Hepatocyte (in vitro differentiated cells): ENCODE measurements at regions not wholly inside any gene's neighbourhood (a gene's known extent, or its start where the extent isn't known, plus 50 kb on each side); places are given as distances from the start of the nearest gene placed in this dataset.

Experiments used
- DNase-seq: peaks from one replicate; pipeline ENCODE4 v3.0.0-alpha.2; 2016; ENCODE audit warnings: low spot score
- H2AFZ ChIP-seq: fragments of 200-600 bp; sonication (generic); 2 replicates; pipeline ENCODE4 v1.6.0; 2016; ENCODE audit warnings: antibody characterized with exemption, mild to moderate bottlenecking
- H3K27ac ChIP-seq: fragments of 200-600 bp; sonication (generic); 2 replicates; pipeline ENCODE4 v1.5.1; 2016; ENCODE audit warnings: mild to moderate bottlenecking
- H3K27me3 ChIP-seq: fragments of 200-600 bp; sonication (generic); 2 replicates; pipeline ENCODE4 v1.6.1; 2016
- H3K36me3 ChIP-seq: fragments of 200-600 bp; sonication (generic); replicated peaks from 2 replicates; pipeline ENCODE4 v1.5.1; 2016; ENCODE audit warnings: low read depth; ENCODE audit not compliant: insufficient read depth
- H3K4me1 ChIP-seq: fragments of 200-600 bp; sonication (generic); 2 replicates; pipeline ENCODE4 v1.5.1; 2016; ENCODE audit warnings: mild to moderate bottlenecking, moderate library complexity; ENCODE audit not compliant: insufficient read depth
- H3K4me2 ChIP-seq: fragments of 200-600 bp; sonication (generic); 2 replicates; pipeline ENCODE4 v1.6.0; 2016
- H3K4me3 ChIP-seq: fragments of 200-600 bp; sonication (generic); 2 replicates; pipeline ENCODE4 v1.5.1; 2016; ENCODE audit warnings: mild to moderate bottlenecking
- H3K79me2 ChIP-seq: fragments of 200-600 bp; sonication (generic); 2 replicates; pipeline ENCODE4 v1.6.0; 2017; ENCODE audit warnings: mild to moderate bottlenecking
- H3K9me2 ChIP-seq: fragments of 200-600 bp; sonication (generic); replicated peaks from 2 replicates; pipeline ENCODE4 v1.6.0; 2017; ENCODE audit warnings: mild to moderate bottlenecking; ENCODE audit not compliant: insufficient read depth
- H3K9me3 ChIP-seq: fragments of 200-600 bp; sonication (generic); 2 replicates; pipeline ENCODE4 v1.5.1; 2016; ENCODE audit warnings: low read depth, mild to moderate bottlenecking
- H4K20me1 ChIP-seq: fragments of 200-600 bp; sonication (generic); 2 replicates; pipeline ENCODE4 v1.6.0; 2016; ENCODE audit warnings: mild to moderate bottlenecking; ENCODE audit not compliant: insufficient read depth, poor library complexity, severe bottlenecking
- CTCF ChIP-seq: fragments of 200-600 bp; sonication (generic); IDR thresholded peaks from 2 replicates; pipeline ENCODE4 v1.5.1; 2016; ENCODE audit warnings: antibody characterized with exemption, mild to moderate bottlenecking; ENCODE audit not compliant: poor library complexity
- EZH2 ChIP-seq: fragments of 200-600 bp; sonication (generic); IDR thresholded peaks from 2 replicates; pipeline ENCODE4 v1.6.1; 2016; ENCODE audit warnings: antibody characterized with exemption, mild to moderate bottlenecking, borderline replicate concordance
- EZH2phosphoT487 ChIP-seq: fragments of 200-600 bp; sonication (generic); IDR thresholded peaks from one replicate; pipeline ENCODE4 v1.6.1; 2018; ENCODE audit warnings: antibody characterized with exemption, mild to moderate bottlenecking, low read depth, moderate library complexity; ENCODE audit not compliant: unreplicated experiment, severe bottlenecking
- WGBS: methylation state at CpG from one replicate; pipeline ENCODE4 v1.1.6; 2016; ENCODE audit warnings: low lambda C conversion rate; ENCODE audit errors: missing lambda C conversion rate; 5-methylcytosine and 5-hydroxymethylcytosine counted together

GRCh38 chr7:153245809-153246208 is 486.3 kb downstream of the ACTR3B start:
- no peak overlapping the region for H2AFZ ChIP-seq
- no peaks in the 10 kb centered on the region for H3K9me2 ChIP-seq
- H3K4me1 ChIP-seq, result no peaks in the 10 kb centered on the region
- 76% methylated on average over 1 of the region's 1 CpG for WGBS
- no peaks in the 10 kb centered on the region for H3K79me2 ChIP-seq
- no peak for TF ChIP-seq EZH2
- TF ChIP-seq EZH2phosphoT487, result no peak
- no peak for TF ChIP-seq CTCF
- H3K27ac ChIP-seq, result no peak overlapping the region
- H3K9me3 ChIP-seq, result no peaks in the 10 kb centered on the region
- H3K4me2 ChIP-seq, result no peak overlapping the region
- no peaks in the 10 kb centered on the region for H3K27me3 ChIP-seq
- H3K4me3 ChIP-seq, result no peak overlapping the region
- DNase-seq, result no peak
- no peaks in the 10 kb centered on the region for H3K36me3 ChIP-seq
- H4K20me1 ChIP-seq, result no peaks in the 10 kb centered on the region

- no peak for DNase-seq
- TF ChIP-seq EZH2, result no peak
- no peak for TF ChIP-seq EZH2phosphoT487
- TF ChIP-seq CTCF, result no peak
- Histone ChIP-seq H3K4me1 (no peaks in the 10 kb centered on the region), H3K9me2 (no peaks in the 10 kb centered on the region), H3K9me3 (no peaks in the 10 kb centered on the region), H4K20me1 (no peaks in the 10 kb centered on the region), H3K79me2 (no peaks in the 10 kb centered on the region), H3K4me2 (no peak overlapping the region), H3K27ac (no peak overlapping the region), H3K4me3 (no peak overlapping the region), H3K27me3 (no peaks in the 10 kb centered on the region), H3K36me3 (no peaks in the 10 kb centered on the region), H2AFZ (no peak overlapping the region)
- WGBS, result 52% methylated on average over 4 of the region's 4 CpGs
Measured at GRCh38 chr7:153247926-153248325, 488.4 kb downstream of the ACTR3B start.

- Histone ChIP-seq H3K27ac (no peak overlapping the region), H2AFZ (no peak overlapping the region), H4K20me1 (no peaks in the 10 kb centered on the region), H3K4me3 (no peak overlapping the region), H3K79me2 (no peaks in the 10 kb centered on the region), H3K9me3 (no peaks in the 10 kb centered on the region), H3K4me2 (no peak overlapping the region), H3K36me3 (no peaks in the 10 kb centered on the region), H3K9me2 (no peaks in the 10 kb centered on the region), H3K27me3 (no peaks in the 10 kb centered on the region), H3K4me1 (no peaks in the 10 kb centered on the region)
- DNase-seq, result no peak
- WGBS, result 72% methylated on average over 6 of the region's 6 CpGs
- TF ChIP-seq EZH2 (no peak), CTCF (no peak), EZH2phosphoT487 (no peak)
Measured at GRCh38 chr7:153258686-153259085, 499.1 kb downstream of the ACTR3B start.

- Histone ChIP-seq H3K4me2 (no peak overlapping the region), H3K79me2 (no peaks in the 10 kb centered on the region), H3K36me3 (no peaks in the 10 kb centered on the region), H2AFZ (no peak overlapping the region), H3K4me1 (no peaks in the 10 kb centered on the region), H3K9me2 (no peaks in the 10 kb centered on the region), H3K9me3 (peaks cover 11% of the 10 kb centered on the region), H3K27ac (no peak overlapping the region), H3K27me3 (no peaks in the 10 kb centered on the region), H4K20me1 (no peaks in the 10 kb centered on the region), H3K4me3 (no peak overlapping the region)
- DNase-seq, result no peak
- no peak for TF ChIP-seq EZH2phosphoT487
- no peak for TF ChIP-seq CTCF
- TF ChIP-seq EZH2, result no peak
- WGBS, result 92% methylated on average over 2 of the region's 2 CpGs
Measured at GRCh38 chr7:153276394-153276793, 516.8 kb downstream of the ACTR3B start.
